Activated T-cell treated with anti-CD3 and anti-CD28 coated beads, Interleukin-2, amount 50 U/mL, for 72 hours (primary cell): ENCODE measurements at regions not wholly inside any gene's neighbourhood (a gene's known extent, or its start where the extent isn't known, plus 50 kb on each side); places are given as distances from the start of the nearest gene placed in this dataset.

ENCODE experiments used
- ATAC-seq, 2 donors: fragments of 150-1000 bp; cut with Tn5 transposase; replicated peaks in 1 of 2; 2 replicates each; pipeline ENCODE4 v1.10.0; 2021; ENCODE audit warnings: moderate library complexity in 2 of 2, mild to moderate bottlenecking in 1 of 2
- DNase-seq, 2 donors: peaks; one replicate each; pipeline ENCODE4 v3.0.0; 2021 to 2022; ENCODE audit warnings: mixed read lengths in 1 of 2
- H3K27ac Mint-ChIP-seq: one replicate; pipeline ENCODE4 v1.8.0; 2022; ENCODE audit warnings: mild to moderate bottlenecking, moderate library complexity, mixed read lengths
- H3K27me3 Mint-ChIP-seq: one replicate; pipeline ENCODE4 v1.8.0; 2022; ENCODE audit warnings: low read depth, mixed read lengths
- H3K36me3 Mint-ChIP-seq, 2 donors: one replicate each; pipeline ENCODE4 v1.8.0; 2022; ENCODE audit warnings: mixed read lengths in 2 of 2, mild to moderate bottlenecking in 1 of 2; ENCODE audit not compliant: insufficient read depth in 2 of 2
- H3K4me1 Mint-ChIP-seq: one replicate; pipeline ENCODE4 v1.8.0; 2022; ENCODE audit warnings: low read depth, mixed read lengths
- H3K4me3 Mint-ChIP-seq, 2 donors: one replicate each; pipeline ENCODE4 v1.8.0; 2022; ENCODE audit warnings: mild to moderate bottlenecking in 2 of 2, mixed read lengths in 2 of 2, moderate library complexity in 2 of 2
- H3K9me3 Mint-ChIP-seq, 2 donors: one replicate each; pipeline ENCODE4 v1.8.0; 2022; ENCODE audit warnings: mixed read lengths in 2 of 2

DNA sequence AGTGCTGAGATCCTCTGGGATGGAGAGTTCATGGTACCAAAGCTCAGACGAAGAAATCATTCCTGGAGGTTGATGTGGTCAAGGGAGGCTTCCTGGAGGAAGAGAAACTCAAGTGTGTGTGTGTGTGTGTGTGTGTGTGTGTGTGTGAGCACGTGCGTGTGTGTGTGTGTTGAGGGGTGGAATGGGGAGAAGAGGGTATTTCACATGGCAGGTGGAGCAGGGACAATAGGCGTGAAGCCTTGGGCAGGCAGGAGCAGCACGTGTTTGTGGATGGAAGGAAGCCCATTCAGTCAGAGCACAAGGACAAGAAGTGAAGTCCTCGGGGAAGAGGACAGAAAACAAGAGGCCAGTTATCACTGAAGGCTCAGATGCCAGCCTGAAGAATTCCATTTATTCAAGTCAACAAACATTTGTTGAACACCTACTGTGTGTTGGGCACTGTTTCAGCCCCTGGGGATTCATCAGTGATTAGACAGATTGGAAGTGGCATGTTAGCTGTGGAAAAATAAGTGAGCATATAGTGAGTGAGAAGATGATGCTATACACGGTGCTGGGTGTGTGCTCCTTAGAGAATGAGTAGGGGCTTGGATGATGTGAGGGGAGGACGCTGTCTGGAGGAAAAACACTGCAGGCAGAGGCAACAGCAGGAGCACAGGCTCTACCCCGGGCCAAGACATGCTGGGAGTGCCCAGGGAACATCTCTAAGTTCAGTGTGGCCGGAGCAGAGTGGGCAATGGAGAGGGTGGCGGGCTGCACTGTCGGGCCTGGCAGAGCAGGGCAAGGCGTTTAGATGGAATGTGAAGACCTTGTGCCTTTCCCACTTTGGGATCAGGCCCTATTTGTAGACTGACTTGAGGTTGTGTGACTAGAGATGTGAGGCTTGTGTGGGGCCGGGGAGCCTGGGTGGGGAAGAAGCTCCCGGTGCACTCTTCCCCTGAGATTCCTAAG, 267.1 kb downstream of the CBLN1 start:
- DNase-seq: no peak
- H3K9me3 Mint-ChIP-seq: peaks cover 0 to 4% of the 10 kb centered on the region in 2 donors
- no peaks in the 10 kb centered on the region for H3K36me3 Mint-ChIP-seq
- H3K27ac Mint-ChIP-seq: no peak overlapping the region
- ATAC-seq: no peak
- no peaks in the 10 kb centered on the region for H3K4me1 Mint-ChIP-seq
- H3K4me3 Mint-ChIP-seq: no peak overlapping the region
- peaks cover 4% of the 10 kb centered on the region for H3K27me3 Mint-ChIP-seq

DNA sequence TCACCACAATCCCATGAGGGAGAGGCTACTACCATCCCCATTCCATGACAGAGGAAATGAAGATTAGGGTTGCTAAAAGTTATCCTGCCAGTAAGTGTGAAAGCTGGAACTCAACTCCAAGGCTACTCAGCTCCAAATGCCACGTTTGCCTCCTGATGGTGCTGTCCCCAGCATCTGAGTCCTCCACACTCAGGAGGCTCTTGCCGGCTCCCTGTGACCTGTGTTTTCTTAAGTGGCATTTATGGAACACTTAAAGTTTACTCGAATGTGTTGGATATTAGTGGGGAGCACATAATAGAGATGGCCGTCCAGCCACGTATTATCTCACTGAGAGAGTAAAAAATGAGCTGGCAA, 267.9 kb downstream of the CBLN1 start:
- DNase-seq: no peak
- Mint-ChIP-seq H3K27me3 (no peaks in the 10 kb centered on the region), H3K27ac (no peak overlapping the region), H3K4me3 (no peak overlapping the region), H3K9me3 (peaks cover 0 to 4% of the 10 kb centered on the region in 2 donors), H3K36me3 (no peaks in the 10 kb centered on the region), H3K4me1 (no peaks in the 10 kb centered on the region)
- no peak for ATAC-seq

DNA sequence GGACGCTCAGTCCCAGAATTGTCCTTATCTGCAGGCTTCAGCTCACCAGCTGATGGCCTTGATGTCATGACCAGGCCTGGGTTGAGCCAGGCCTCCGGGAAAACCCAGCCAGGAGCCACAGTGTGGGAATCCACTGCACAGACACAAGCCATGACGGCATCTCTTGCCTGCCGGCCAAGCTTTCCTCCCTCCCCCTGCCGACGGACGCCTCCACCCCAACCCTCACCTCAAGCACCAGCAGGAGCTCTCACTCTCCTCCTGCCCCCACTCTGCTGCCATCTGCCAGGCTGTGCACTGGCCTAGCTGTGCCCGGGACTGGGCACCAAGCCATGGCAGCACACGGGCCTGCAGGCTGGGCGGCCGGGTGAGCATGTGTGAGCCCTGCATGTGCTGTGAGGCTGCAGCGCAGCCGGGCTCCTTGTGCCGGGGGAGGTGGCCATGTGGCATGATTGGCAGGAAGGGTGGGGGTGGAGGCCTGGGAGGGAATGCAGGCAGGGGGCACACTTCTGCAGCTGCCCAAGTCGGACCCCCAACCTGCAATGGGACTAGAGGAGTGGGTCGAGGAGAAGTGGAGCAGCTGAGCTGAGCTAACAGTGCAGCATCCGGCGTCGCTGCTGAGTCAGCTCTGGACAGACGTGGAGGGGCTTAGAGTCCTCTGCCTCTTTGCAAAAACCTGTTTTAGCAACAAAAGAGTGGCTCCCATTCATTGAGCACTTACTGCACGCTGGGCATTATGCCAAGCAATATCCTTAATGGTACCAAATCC, 268.5 kb downstream of the CBLN1 start:
- ATAC-seq (no peak), DNase-seq (no peak)
- Mint-ChIP-seq H3K4me1 (no peaks in the 10 kb centered on the region), H3K4me3 (no peak overlapping the region), H3K9me3 (peaks cover 0 to 4% of the 10 kb centered on the region in 2 donors), H3K36me3 (no peaks in the 10 kb centered on the region), H3K27me3 (no peaks in the 10 kb centered on the region), H3K27ac (no peak overlapping the region)

DNA sequence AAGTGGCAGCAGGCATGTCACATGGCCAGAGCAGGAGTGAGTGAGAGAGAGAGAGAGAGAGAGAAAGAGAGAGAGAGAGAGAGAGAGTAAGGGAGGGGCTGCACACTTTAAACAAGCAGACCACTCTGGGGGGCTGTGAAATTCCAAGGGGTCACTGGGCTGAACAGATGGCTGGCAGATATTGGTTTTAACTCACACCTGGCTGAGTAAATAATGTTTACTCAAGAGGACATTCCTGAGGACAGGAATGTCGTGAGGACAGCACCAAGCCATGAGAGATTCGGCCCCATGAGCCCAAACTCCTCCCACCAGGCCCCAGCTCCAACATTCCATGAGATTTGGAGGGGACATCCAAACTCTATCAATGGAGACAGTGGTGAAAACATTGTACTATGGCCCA, 269.7 kb downstream of the CBLN1 start:
- peaks cover 0 to 4% of the 10 kb centered on the region in 2 donors for H3K9me3 Mint-ChIP-seq
- no peaks in the 10 kb centered on the region for H3K27me3 Mint-ChIP-seq
- DNase-seq (no peak), ATAC-seq (no peak)
- no peaks in the 10 kb centered on the region for H3K36me3 Mint-ChIP-seq
- H3K4me3 Mint-ChIP-seq: no peak overlapping the region
- no peaks in the 10 kb centered on the region for H3K4me1 Mint-ChIP-seq
- H3K27ac Mint-ChIP-seq: no peak overlapping the region

DNA sequence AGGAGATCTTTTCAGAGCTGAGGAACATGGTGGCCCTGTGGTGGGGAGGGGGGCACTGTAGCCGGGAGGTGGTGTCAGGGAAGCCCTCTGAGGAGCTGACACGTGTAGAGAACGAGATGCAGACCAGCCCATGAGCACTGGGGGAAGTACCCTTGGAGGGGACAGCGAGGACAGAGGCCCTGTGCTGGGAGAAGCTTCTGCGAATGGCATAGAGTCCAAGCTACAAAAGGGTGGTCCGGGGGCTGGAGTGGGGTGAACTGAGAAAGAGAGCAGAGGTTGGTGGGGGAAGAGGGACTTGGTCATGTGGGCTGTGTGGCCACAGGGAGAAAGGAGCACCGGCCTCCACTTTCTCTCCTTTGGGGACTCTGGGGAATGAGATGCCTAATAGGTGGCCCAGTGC, 270.8 kb downstream of the CBLN1 start:
- Mint-ChIP-seq H3K36me3 (no peaks in the 10 kb centered on the region), H3K9me3 (peaks cover 0 to 8% of the 10 kb centered on the region in 2 donors), H3K27me3 (no peaks in the 10 kb centered on the region), H3K4me3 (no peak overlapping the region), H3K4me1 (no peaks in the 10 kb centered on the region), H3K27ac (no peak overlapping the region)
- ATAC-seq (no peak), DNase-seq (no peak)

DNA sequence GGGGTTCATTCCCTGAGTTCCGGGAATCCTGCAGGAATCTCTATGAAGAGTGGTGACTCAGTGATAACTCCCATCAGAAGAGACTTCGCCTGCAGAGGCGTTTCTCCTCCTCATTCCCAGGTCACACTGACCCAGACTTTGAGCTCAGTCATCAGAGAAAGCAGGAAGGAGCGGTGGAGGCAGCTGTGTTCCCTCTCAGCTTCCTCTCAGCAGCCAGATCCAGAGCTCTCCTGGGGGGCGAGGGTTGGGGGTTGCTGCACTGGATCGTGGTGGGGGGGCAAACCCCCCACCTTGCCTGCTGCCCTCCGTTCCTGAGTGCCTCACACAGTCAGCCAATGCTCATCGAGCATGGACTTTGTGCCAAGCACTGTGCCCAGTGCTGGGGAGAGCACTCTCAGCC, 271.2 kb downstream of the CBLN1 start:
- no peak overlapping the region for H3K27ac Mint-ChIP-seq
- H3K4me3 Mint-ChIP-seq: no peak overlapping the region
- H3K36me3 Mint-ChIP-seq: no peaks in the 10 kb centered on the region
- no peaks in the 10 kb centered on the region for H3K27me3 Mint-ChIP-seq
- DNase-seq: no peak
- H3K9me3 Mint-ChIP-seq: peaks cover 0 to 8% of the 10 kb centered on the region in 2 donors
- H3K4me1 Mint-ChIP-seq: no peaks in the 10 kb centered on the region
- no peak for ATAC-seq

DNA sequence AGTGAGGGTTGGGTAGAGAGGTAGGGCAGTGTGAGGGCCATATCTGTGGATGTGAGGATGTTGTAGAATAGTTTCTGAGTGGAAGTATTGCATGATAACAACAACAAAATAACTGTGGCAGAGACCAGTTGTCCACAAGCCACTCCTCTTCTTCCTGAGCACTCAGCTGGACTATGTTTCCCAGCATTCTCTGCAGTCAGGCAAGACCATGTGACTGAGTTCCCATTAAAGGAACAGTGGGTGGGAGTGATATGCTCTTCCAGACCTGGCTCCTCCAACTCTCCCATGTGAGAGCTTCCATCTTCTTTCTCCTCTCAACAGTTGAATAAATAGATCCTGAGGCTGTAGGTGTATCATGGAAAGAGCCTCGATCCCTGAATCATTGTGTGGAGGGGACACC, 272.4 kb downstream of the CBLN1 start:
- Mint-ChIP-seq H3K4me1 (no peaks in the 10 kb centered on the region), H3K4me3 (no peak overlapping the region), H3K36me3 (no peaks in the 10 kb centered on the region), H3K27me3 (no peaks in the 10 kb centered on the region), H3K9me3 (peaks cover 0 to 8% of the 10 kb centered on the region in 2 donors), H3K27ac (no peak overlapping the region)
- ATAC-seq (no peak), DNase-seq (no peak)

DNA sequence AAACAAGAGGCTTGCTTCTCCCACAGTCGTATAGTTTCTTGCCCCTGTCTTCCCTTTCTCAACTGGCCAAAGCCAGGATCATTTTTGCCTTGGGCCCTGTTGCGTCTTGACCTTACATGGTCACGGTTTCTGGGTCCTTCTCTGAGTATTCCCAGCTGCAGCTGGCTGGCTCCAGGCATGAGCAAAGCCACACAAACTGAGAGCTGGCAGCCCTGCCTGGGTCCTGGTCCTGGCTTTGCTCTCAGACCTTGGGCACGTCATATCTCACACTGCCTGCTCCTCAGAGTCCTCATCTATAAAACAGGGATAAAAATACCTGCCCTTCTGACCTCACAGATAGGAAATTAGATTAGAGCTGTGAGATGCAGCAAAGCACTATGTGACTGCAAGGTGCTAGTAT, 277.6 kb downstream of the CBLN1 start:
- H3K4me1 Mint-ChIP-seq: no peaks in the 10 kb centered on the region
- H3K36me3 Mint-ChIP-seq: no peaks in the 10 kb centered on the region
- no peaks in the 10 kb centered on the region for H3K27me3 Mint-ChIP-seq
- no peak for ATAC-seq
- H3K4me3 Mint-ChIP-seq: no peak overlapping the region
- no peak overlapping the region for H3K27ac Mint-ChIP-seq
- no peak for DNase-seq
- H3K9me3 Mint-ChIP-seq: peaks cover 0 to 5% of the 10 kb centered on the region in 2 donors

DNA sequence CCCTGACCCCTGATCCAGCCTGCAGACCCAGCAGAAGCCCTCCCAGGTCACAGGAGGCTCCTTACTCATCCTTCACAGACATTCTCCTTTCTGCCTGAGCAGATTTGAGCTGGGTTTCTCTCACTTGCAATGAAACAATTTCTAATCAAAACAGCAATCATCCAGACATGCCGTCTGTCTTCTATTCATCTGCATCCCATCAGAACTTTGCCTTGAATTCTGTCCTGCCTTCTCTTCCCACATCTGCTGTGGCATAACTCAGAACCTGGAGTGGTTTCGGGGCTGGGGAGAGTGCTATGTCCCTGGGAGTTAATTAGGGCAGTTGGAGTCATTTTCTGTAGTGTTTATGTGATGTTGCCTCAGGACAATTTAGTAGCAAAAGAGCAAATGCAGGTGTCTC, 278.6 kb downstream of the CBLN1 start:
- peaks cover 0 to 5% of the 10 kb centered on the region in 2 donors for H3K9me3 Mint-ChIP-seq
- no peaks in the 10 kb centered on the region for H3K4me1 Mint-ChIP-seq
- no peaks in the 10 kb centered on the region for H3K36me3 Mint-ChIP-seq
- H3K27me3 Mint-ChIP-seq: no peaks in the 10 kb centered on the region
- ATAC-seq (no peak), DNase-seq (no peak)
- no peak overlapping the region for H3K4me3 Mint-ChIP-seq
- no peak overlapping the region for H3K27ac Mint-ChIP-seq

DNA sequence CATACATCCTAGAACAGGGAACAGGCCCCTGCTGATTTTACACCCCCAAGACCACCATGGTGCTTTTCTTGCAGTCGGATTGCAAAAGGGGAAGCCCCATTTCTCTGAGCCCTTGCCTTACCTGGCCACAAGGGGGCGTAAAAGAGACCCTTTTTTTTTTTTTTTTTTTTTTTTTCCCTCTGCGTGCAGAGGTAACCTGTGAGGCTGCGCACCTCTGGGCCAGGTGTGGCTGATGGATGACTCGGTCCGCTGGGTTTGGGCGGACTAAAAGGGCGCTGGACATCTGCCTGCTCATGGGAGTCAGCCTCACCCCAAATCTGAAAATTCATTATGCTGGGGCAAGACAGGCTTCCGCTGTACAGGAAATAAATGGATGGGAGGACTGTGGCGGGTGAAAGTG, 281.0 kb downstream of the CBLN1 start:
- H3K27me3 Mint-ChIP-seq: no peaks in the 10 kb centered on the region
- no peak overlapping the region for H3K27ac Mint-ChIP-seq
- DNase-seq (no peak), ATAC-seq (no peak)
- H3K4me1 Mint-ChIP-seq: no peaks in the 10 kb centered on the region
- peaks cover 0 to 2% of the 10 kb centered on the region in 2 donors for H3K9me3 Mint-ChIP-seq
- no peak overlapping the region for H3K4me3 Mint-ChIP-seq
- peaks cover 0 to 3% of the 10 kb centered on the region in 2 donors for H3K36me3 Mint-ChIP-seq

DNA sequence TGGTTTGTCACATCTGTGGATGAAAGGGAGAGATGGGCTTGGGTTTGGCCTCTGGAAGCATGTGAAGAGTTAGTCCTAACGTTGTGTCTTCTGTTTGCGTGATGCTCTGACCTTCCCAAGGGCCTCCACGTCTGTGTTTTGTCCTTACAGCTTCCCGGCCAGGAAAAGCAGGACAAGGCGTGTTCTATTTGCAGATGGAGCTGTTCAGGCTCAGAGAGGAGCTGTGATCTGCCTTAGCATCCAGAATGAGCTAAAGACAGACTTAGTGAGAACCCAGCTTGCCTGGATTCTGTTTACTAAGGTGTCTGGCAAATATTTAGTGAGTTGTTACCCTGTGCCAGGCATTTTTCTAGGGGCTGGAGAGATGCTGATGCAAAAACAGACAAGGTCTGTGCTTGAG, 282.1 kb downstream of the CBLN1 start:
- Mint-ChIP-seq H3K27ac (no peak overlapping the region), H3K27me3 (no peaks in the 10 kb centered on the region), H3K9me3 (peaks cover 0 to 3% of the 10 kb centered on the region in 2 donors), H3K4me3 (no peak overlapping the region), H3K4me1 (no peaks in the 10 kb centered on the region), H3K36me3 (peaks cover 0 to 3% of the 10 kb centered on the region in 2 donors)
- DNase-seq: no peak
- ATAC-seq: no peak

DNA sequence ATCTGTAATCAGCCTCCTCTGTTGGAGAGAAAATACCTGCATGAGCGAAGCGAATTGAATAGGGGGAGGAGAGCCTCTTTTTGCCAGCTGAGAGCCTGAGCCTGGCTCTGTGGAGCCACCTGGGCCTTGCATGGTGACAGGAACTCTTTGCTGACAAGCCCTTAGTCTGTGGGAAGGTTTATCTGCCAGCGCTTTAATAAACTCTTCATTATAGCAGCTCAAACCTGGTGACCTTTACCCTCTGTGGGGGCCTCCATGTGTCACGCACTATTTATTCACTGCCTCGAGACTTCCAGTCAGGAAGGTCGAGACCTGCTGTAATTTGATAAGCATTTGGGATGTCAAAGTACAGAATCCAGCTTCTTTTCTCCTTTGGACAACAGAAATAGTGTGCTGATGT, 282.6 kb downstream of the CBLN1 start:
- DNase-seq (no peak), ATAC-seq (no peak)
- H3K36me3 Mint-ChIP-seq: peaks cover 0 to 3% of the 10 kb centered on the region in 2 donors
- no peak overlapping the region for H3K27ac Mint-ChIP-seq
- H3K4me3 Mint-ChIP-seq: no peak overlapping the region
- no peaks in the 10 kb centered on the region for H3K4me1 Mint-ChIP-seq
- H3K27me3 Mint-ChIP-seq: no peaks in the 10 kb centered on the region
- peaks cover 0 to 3% of the 10 kb centered on the region in 2 donors for H3K9me3 Mint-ChIP-seq

DNA sequence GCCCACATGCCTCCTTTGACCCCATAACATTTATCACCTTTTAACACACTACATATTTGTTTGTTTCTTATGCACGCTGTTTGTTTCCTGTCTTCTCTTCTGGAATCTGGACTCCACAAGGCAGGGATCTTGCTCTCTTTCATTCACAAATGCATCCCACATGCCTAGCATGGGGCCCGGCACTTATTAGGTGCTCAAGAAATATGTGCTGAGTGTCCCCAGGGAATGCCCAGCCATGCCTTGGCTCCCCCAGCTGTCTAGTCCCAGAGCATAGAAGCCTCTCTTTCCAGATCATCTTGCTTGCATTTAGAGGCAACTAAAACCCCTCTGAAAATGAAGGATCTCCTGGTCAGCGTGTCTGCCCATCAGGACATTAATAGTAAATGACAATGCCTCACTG, 283.7 kb downstream of the CBLN1 start:
- H3K4me3 Mint-ChIP-seq: no peak overlapping the region
- no peak for ATAC-seq
- peaks cover 0 to 3% of the 10 kb centered on the region in 2 donors for H3K36me3 Mint-ChIP-seq
- H3K27ac Mint-ChIP-seq: no peak overlapping the region
- DNase-seq: no peak
- no peaks in the 10 kb centered on the region for H3K27me3 Mint-ChIP-seq
- no peaks in the 10 kb centered on the region for H3K4me1 Mint-ChIP-seq
- peaks cover 0 to 3% of the 10 kb centered on the region in 2 donors for H3K9me3 Mint-ChIP-seq
